Karpas-422 (cell line): ENCODE measurements at regions not wholly inside any gene's neighbourhood (a gene's known extent, or its start where the extent isn't known, plus 50 kb on each side); places are given as distances from the start of the nearest gene placed in this dataset.

Experiments used
- DNase-seq: peaks from one replicate; pipeline ENCODE4 v3.0.0-alpha.2; 2015
- H2AFZ ChIP-seq: fragments of 200-600 bp; sonication (generic); 2 replicates; pipeline ENCODE4 v1.6.1; 2014; ENCODE audit warnings: antibody characterized with exemption, low read length, mixed read lengths
- H3K27ac ChIP-seq: fragments of 200-600 bp; sonication (generic); 2 replicates; pipeline ENCODE4 v1.5.1; 2014; ENCODE audit warnings: mild to moderate bottlenecking, low read length, moderate library complexity
- H3K27me3 ChIP-seq: fragments of 200-600 bp; sonication (generic); 2 replicates; pipeline ENCODE4 v1.6.1; 2014; ENCODE audit warnings: low read length, mixed read lengths
- H3K36me3 ChIP-seq: fragments of 200-600 bp; sonication (generic); 2 replicates; pipeline ENCODE4 v1.6.1; 2014; ENCODE audit warnings: low read length, mixed read lengths; ENCODE audit not compliant: insufficient read depth
- H3K4me1 ChIP-seq: fragments of 200-600 bp; sonication (generic); 2 replicates; pipeline ENCODE4 v1.6.1; 2014; ENCODE audit warnings: mild to moderate bottlenecking, low read length, mixed read lengths
- H3K4me2 ChIP-seq: fragments of 200-600 bp; sonication (generic); 2 replicates; pipeline ENCODE4 v1.6.1; 2014; ENCODE audit warnings: low read length, low read depth, mild to moderate bottlenecking; ENCODE audit not compliant: poor library complexity, severe bottlenecking
- H3K4me3 ChIP-seq: fragments of 200-600 bp; sonication (generic); 2 replicates; pipeline ENCODE4 v1.5.1; 2014; ENCODE audit warnings: mild to moderate bottlenecking, antibody characterized with exemption, low read length, mixed read lengths
- H3K79me2 ChIP-seq: fragments of 200-600 bp; sonication (generic); 2 replicates; pipeline ENCODE4 v1.6.1; 2014; ENCODE audit warnings: mild to moderate bottlenecking, low read length, mixed read lengths
- H3K9ac ChIP-seq: fragments of 200-600 bp; sonication (generic); 2 replicates; pipeline ENCODE4 v1.6.0; 2014; ENCODE audit warnings: low read length
- H3K9me2 ChIP-seq: fragments of 200-600 bp; sonication (generic), shearing (Covaris generic); replicated peaks from 2 replicates; pipeline ENCODE4 v1.6.0; 2014; ENCODE audit warnings: mild to moderate bottlenecking, low read length, moderate library complexity; ENCODE audit not compliant: insufficient read depth
- H3K9me3 ChIP-seq: fragments of 300-700, 200-600 bp; sonication (generic); 2 replicates; pipeline ENCODE4 v1.6.1; 2014; ENCODE audit warnings: low read length, mixed read lengths
- H4K20me1 ChIP-seq: fragments of 200-600 bp; sonication (generic); 2 replicates; pipeline ENCODE4 v1.6.1; 2014; ENCODE audit warnings: mild to moderate bottlenecking, antibody characterized with exemption, low read length, low read depth; ENCODE audit not compliant: insufficient read depth

DNA sequence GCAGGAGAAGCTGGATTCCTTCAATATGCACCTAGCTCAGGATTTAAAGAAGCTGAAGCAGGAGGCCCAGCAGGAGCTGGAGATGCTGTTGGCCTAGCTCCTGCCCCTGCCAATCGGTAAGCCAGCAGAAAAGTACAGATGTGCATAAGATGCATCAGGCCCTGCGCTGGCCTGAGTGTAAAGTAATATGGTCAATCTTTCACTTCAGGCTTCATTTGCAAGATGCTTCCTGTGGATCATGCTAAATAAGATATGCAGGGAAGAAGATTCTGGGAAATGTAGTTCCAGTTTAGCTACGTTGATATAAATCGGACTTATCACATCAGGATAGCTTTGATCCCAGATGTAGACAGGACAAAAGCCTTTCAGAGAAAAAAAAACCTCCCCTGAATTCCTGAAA, 100.3 kb downstream of the GJA1 start:
- Histone ChIP-seq H3K27ac (no peak overlapping the region), H3K4me2 (no peak overlapping the region), H3K36me3 (no peaks in the 10 kb centered on the region), H2AFZ (no peak overlapping the region), H3K9me2 (no peaks in the 10 kb centered on the region), H3K9ac (no peak overlapping the region), H4K20me1 (no peaks in the 10 kb centered on the region), H3K27me3 (no peaks in the 10 kb centered on the region), H3K4me3 (no peak overlapping the region), H3K9me3 (no peaks in the 10 kb centered on the region), H3K4me1 (no peaks in the 10 kb centered on the region), H3K79me2 (no peaks in the 10 kb centered on the region)
- DNase-seq: no peak

DNA sequence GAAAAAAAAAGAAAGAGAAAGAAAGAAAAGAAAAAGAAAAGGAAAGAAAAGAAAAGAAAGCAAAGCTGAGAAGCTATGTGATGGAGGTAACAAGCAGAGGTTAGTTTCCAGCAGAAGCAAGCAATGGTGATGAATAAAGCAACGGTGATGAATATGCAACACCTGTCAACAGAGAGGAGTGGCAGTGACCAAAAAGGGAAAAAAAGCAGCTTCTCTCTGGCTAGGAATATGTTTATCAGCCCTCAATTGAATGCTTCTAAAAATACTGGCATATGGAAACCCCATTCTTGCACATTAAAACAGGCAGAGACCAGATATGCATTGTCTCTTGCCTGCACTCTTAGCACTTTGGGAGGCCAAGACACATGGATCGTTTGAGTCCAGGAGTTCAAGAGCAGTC, 100.9 kb downstream of the GJA1 start:
- Histone ChIP-seq H3K27ac (no peak overlapping the region), H3K9ac (no peak overlapping the region), H3K9me3 (no peaks in the 10 kb centered on the region), H4K20me1 (no peaks in the 10 kb centered on the region), H3K4me1 (no peaks in the 10 kb centered on the region), H2AFZ (no peak overlapping the region), H3K27me3 (no peaks in the 10 kb centered on the region), H3K79me2 (no peaks in the 10 kb centered on the region), H3K4me3 (no peak overlapping the region), H3K9me2 (no peaks in the 10 kb centered on the region), H3K4me2 (no peak overlapping the region), H3K36me3 (no peaks in the 10 kb centered on the region)
- no peak for DNase-seq

DNA sequence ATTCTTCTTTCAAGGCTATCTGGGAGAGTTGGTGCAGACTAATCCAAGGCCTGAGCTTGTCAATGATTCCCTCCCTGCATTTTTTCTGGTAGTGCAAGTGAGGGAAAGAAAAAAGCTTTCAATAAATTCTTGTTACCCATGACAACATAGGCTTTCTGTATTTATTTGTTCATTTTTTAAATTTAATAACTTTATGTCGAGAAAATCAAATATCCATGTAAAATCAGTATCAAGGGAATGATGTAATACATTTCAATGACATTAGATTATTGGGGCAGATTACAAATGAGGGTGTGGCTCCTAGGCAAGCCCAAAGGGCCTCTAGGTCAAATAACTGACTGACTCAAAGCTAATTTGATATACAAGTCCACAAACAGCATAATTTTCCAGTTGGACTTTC, 104.0 kb downstream of the GJA1 start:
- Histone ChIP-seq H3K4me3 (no peak overlapping the region), H3K79me2 (no peaks in the 10 kb centered on the region), H3K27ac (no peak overlapping the region), H3K36me3 (no peaks in the 10 kb centered on the region), H2AFZ (no peak overlapping the region), H3K27me3 (no peaks in the 10 kb centered on the region), H3K4me2 (no peak overlapping the region), H4K20me1 (no peaks in the 10 kb centered on the region), H3K4me1 (no peaks in the 10 kb centered on the region), H3K9me2 (no peaks in the 10 kb centered on the region), H3K9me3 (no peaks in the 10 kb centered on the region), H3K9ac (no peak overlapping the region)
- DNase-seq: no peak

DNA sequence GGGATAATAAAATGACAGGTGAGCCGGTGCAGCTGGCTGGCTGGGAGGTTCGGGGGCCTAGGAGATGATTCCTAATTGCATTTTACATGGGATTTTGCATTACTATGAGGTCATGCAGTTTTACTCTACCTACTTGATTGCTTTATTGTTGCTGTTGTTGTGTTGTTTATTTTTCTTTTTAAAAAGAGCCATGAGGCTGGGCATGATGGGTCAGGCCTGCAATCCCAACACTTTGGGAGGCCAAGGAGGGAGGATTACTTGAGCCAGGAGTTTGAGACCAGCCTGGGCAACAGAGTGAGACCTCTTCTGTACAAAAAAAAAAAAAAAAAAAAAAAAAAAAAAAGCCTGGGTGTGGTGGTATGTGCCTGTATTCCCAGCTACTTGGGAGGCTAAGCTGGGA, 104.8 kb downstream of the GJA1 start:
- H3K36me3 ChIP-seq: no peaks in the 10 kb centered on the region
- H3K4me2 ChIP-seq: no peak overlapping the region
- H4K20me1 ChIP-seq: no peaks in the 10 kb centered on the region
- H3K9me2 ChIP-seq: no peaks in the 10 kb centered on the region
- no peak overlapping the region for H3K27ac ChIP-seq
- no peak overlapping the region for H3K9ac ChIP-seq
- no peaks in the 10 kb centered on the region for H3K9me3 ChIP-seq
- H3K4me3 ChIP-seq: no peak overlapping the region
- H3K79me2 ChIP-seq: no peaks in the 10 kb centered on the region
- no peaks in the 10 kb centered on the region for H3K4me1 ChIP-seq
- no peak for DNase-seq
- H2AFZ ChIP-seq: no peak overlapping the region
- H3K27me3 ChIP-seq: no peaks in the 10 kb centered on the region

DNA sequence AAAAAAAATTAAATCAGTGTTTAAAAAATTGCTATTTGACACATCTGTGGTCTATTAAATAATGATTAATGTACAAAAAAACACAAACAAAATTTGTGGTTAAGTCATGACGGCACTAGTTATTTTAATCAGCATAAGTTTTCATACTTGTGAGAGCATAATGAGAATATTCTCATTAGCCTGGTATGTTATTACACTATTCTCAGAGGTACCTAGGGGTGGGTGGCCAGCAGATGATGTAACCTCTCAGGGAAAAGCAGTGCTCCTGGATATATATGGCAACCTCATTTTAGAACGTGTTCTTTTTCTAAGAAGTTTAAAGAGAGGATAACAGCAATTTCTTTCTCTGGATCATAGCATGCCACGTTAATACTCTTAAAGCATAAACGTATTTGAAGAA, 109.2 kb downstream of the GJA1 start:
- no peaks in the 10 kb centered on the region for H3K79me2 ChIP-seq
- H3K4me3 ChIP-seq: no peak overlapping the region
- no peak overlapping the region for H3K9ac ChIP-seq
- no peak overlapping the region for H3K27ac ChIP-seq
- H3K9me2 ChIP-seq: no peaks in the 10 kb centered on the region
- no peak for DNase-seq
- H3K4me2 ChIP-seq: no peak overlapping the region
- H2AFZ ChIP-seq: no peak overlapping the region
- no peaks in the 10 kb centered on the region for H3K4me1 ChIP-seq
- no peaks in the 10 kb centered on the region for H3K27me3 ChIP-seq
- H4K20me1 ChIP-seq: no peaks in the 10 kb centered on the region
- no peaks in the 10 kb centered on the region for H3K9me3 ChIP-seq
- H3K36me3 ChIP-seq: no peaks in the 10 kb centered on the region

DNA sequence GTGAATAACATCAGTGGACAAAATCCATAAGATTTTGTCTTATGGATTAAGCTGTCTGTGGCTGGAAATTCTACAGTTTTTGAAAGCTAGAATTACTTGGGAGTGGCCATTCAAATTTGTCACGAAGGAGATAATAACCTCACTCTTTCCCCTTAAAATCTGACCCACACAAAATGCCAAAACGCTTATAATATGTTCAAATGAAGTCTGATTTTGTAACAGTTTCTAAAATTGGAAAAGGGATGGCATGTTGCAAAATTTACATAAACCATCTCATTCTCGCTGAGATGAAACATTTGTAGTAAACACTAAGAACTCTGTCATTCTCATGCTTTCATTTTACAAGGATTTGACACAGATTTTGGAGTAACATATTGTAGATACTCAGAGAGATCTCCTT, 112.7 kb downstream of the GJA1 start:
- Histone ChIP-seq H3K9me2 (no peaks in the 10 kb centered on the region; the same call in 1 of the 2 replicates), H3K9me3 (no peaks in the 10 kb centered on the region), H3K4me3 (no peak overlapping the region), H3K27ac (no peak overlapping the region), H3K36me3 (no peaks in the 10 kb centered on the region), H2AFZ (no peak overlapping the region), H3K4me1 (no peaks in the 10 kb centered on the region), H3K9ac (no peak overlapping the region), H4K20me1 (no peaks in the 10 kb centered on the region), H3K79me2 (no peaks in the 10 kb centered on the region), H3K27me3 (no peaks in the 10 kb centered on the region), H3K4me2 (no peak overlapping the region)
- DNase-seq: no peak

- no peaks in the 10 kb centered on the region for H3K9me3 ChIP-seq
- no peaks in the 10 kb centered on the region for H3K79me2 ChIP-seq
- no peak overlapping the region for H3K27ac ChIP-seq
- no peaks in the 10 kb centered on the region; the same call in 1 of the 2 replicates for H3K9me2 ChIP-seq
- no peak overlapping the region for H3K4me2 ChIP-seq
- no peak for DNase-seq
- no peak overlapping the region for H2AFZ ChIP-seq
- no peak overlapping the region for H3K9ac ChIP-seq
- H3K4me3 ChIP-seq: no peak overlapping the region
- no peaks in the 10 kb centered on the region for H4K20me1 ChIP-seq
- H3K36me3 ChIP-seq: no peaks in the 10 kb centered on the region
- no peaks in the 10 kb centered on the region for H3K27me3 ChIP-seq
- H3K4me1 ChIP-seq: no peaks in the 10 kb centered on the region
Measured at GRCh38 chr6:121549736-121550135, 114.3 kb downstream of the GJA1 start.

DNA sequence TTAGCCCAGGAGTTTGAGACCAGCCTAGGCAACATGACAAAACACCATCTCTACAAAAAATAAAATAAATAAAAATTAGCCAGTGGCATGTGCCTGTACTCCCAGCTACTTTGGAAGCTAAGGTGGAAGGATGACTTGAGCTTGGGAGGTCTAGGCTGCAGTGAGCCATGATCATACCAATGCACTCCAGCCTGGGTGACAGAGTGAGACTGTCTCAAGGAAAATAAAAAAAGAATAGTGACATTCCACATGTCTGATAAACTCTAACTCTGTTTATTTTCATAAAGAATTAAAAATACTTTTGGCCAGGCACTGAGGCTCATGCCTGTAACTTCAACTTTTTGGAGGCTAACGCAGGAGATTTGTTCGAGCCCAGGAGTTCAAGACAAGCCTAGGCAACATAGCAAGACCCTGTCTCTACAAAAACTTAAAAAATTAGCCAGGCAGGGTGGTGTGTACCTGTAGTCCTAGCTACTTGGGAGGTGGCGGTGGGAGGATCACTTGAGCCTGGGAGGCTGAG, 115.1 kb downstream of the GJA1 start:
- Histone ChIP-seq H3K4me1 (no peaks in the 10 kb centered on the region), H3K4me3 (no peak overlapping the region), H3K36me3 (no peaks in the 10 kb centered on the region), H4K20me1 (no peaks in the 10 kb centered on the region), H3K27me3 (no peaks in the 10 kb centered on the region), H3K9me2 (no peaks in the 10 kb centered on the region; the same call in 1 of the 2 replicates), H3K9ac (no peak overlapping the region), H3K79me2 (no peaks in the 10 kb centered on the region), H2AFZ (no peak overlapping the region), H3K9me3 (no peaks in the 10 kb centered on the region), H3K27ac (no peak overlapping the region), H3K4me2 (no peak overlapping the region)
- DNase-seq: no peak

DNA sequence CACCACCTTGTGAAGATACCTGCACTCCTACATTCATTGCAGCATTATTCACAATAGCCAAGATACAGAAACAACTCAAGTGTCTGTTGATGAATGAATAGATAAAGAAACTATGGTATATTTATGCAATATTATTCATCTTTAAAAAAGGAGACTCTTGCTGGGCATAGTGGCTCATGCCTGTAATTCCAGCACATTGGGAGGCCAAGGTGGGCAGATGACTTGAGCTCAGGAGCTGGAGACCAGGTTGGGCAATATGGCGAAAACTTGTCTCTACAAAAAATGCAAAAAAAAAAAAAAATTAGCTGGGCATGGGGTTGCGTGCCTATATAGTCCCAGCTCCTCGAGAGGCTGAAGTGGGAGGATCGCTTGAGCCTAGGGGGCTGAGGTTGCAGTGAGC, 119.8 kb downstream of the GJA1 start:
- Histone ChIP-seq H3K9me2 (no peaks in the 10 kb centered on the region; the same call in 1 of the 2 replicates), H3K79me2 (no peaks in the 10 kb centered on the region), H3K27me3 (no peaks in the 10 kb centered on the region), H3K4me1 (no peaks in the 10 kb centered on the region), H3K4me3 (no peak overlapping the region), H4K20me1 (no peaks in the 10 kb centered on the region), H3K36me3 (no peaks in the 10 kb centered on the region), H3K4me2 (no peak overlapping the region), H2AFZ (no peak overlapping the region), H3K9me3 (no peaks in the 10 kb centered on the region), H3K27ac (no peak overlapping the region), H3K9ac (no peak overlapping the region)
- no peak for DNase-seq
